Coronary artery (tissue), 2 donors: ENCODE measurements at regions not wholly inside any gene's neighbourhood (a gene's known extent, or its start where the extent isn't known, plus 50 kb on each side); places are given as distances from the start of the nearest gene placed in this dataset.
"Not testable (repeated sequence)": the region's sequence is repeated elsewhere in the genome, so short reads cannot be mapped to it uniquely, and the experiment has no call there.

Experiments
- DNase-seq: peaks from one replicate; pipeline ENCODE4 v3.0.0-alpha.2; 2017; ENCODE audit warnings: low spot score
- H3K27ac ChIP-seq, 2 donors: fragments of 200-600 bp; sonication (generic); one replicate each; pipeline ENCODE4 v1.5.1; 2016 to 2019
- H3K4me3 ChIP-seq: fragments of 200-600 bp; sonication (generic); 2 replicates; pipeline ENCODE4 v1.5.1; 2016; ENCODE audit warnings: mild to moderate bottlenecking, moderate library complexity
- TF ChIP-seq, protein P1 (sequence below): fragments of 200-600 bp; sonication (generic); IDR thresholded peaks from one replicate; pipeline ENCODE4 v1.5.1; 2019; ENCODE audit warnings: antibody characterized with exemption

DNA sequence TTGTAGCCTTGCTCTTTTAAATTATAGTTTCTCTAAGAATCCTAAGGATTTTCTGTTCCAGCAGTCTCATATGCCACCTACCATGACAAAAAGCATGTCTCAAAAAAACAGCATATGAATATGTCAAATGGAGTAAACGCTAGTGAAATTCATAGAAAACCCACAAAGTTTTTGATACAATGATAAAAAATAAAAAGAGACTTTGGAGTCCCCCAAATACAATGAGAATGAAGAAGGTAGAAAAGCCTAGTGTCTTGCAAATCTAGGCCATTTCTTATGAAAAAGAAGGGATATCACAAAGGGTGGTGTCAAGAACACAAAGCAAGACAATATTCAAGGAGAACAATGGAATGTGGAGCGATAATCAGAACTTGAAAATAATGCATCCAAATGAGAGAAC lies 668.5 kb downstream of the PLOD2 start:
- TF ChIP-seq, protein P1, sequence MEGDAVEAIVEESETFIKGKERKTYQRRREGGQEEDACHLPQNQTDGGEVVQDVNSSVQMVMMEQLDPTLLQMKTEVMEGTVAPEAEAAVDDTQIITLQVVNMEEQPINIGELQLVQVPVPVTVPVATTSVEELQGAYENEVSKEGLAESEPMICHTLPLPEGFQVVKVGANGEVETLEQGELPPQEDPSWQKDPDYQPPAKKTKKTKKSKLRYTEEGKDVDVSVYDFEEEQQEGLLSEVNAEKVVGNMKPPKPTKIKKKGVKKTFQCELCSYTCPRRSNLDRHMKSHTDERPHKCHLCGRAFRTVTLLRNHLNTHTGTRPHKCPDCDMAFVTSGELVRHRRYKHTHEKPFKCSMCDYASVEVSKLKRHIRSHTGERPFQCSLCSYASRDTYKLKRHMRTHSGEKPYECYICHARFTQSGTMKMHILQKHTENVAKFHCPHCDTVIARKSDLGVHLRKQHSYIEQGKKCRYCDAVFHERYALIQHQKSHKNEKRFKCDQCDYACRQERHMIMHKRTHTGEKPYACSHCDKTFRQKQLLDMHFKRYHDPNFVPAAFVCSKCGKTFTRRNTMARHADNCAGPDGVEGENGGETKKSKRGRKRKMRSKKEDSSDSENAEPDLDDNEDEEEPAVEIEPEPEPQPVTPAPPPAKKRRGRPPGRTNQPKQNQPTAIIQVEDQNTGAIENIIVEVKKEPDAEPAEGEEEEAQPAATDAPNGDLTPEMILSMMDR = no peak
- no peak for DNase-seq
- Histone ChIP-seq H3K4me3 (no peak overlapping the region), H3K27ac (no peak overlapping the region)

- not testable (repeated sequence) for H3K27ac ChIP-seq, DNase-seq, H3K4me3 ChIP-seq
Measured at GRCh38 chr3:145517416-145517815, 643.6 kb downstream of the PLOD2 start.

- TF ChIP-seq, protein P1 = no peak
- Histone ChIP-seq H3K4me3 (no peak overlapping the region), H3K27ac (no peak overlapping the region)
- no peak for DNase-seq
Measured at GRCh38 chr3:145518639-145519038, 642.3 kb downstream of the PLOD2 start.

DNA sequence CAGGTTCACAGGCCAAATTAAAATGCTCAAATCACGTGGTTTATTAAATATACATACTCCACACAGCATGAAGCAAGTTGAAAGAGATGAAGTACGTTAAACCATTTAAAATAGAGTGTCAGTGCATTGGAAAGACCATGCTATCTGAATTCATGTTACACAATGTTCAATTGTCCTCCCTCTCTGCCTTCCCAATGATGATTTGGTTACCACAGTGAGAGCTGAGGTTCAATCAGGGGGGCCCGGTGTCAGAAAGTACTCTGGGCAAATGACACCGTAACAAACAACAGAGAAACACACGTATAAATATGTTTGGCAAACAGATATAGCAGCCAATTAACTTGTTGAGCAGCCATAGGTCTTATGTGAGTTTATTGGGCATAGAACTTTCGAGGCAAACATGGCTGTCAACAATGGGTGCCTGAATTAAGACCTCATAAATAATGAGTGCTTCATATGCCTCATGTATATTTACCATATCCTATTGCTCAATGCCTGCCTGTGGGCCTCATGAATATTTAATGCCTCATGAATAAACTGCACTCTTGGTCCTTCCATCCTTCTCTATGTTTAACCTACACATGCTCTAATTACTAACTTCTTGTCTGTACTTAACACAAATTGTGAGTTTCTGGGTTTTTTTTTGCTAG lies 641.5 kb downstream of the PLOD2 start:
- H3K4me3 ChIP-seq = no peak overlapping the region
- DNase-seq = no peak
- no peak overlapping the region for H3K27ac ChIP-seq
- TF ChIP-seq, protein P1 = no peak

GRCh38 chr3:145522179-145522578 lies 638.8 kb downstream of the PLOD2 start:
- TF ChIP-seq, protein P1 = no peak
- Histone ChIP-seq H3K4me3 (no peak overlapping the region), H3K27ac (no peak overlapping the region)
- no peak for DNase-seq

- TF ChIP-seq, protein P1 = no peak
- H3K4me3 ChIP-seq = no peak overlapping the region
- DNase-seq = no peak
- no peak overlapping the region for H3K27ac ChIP-seq
Measured at GRCh38 chr3:145522893-145523651, 637.9 kb downstream of the PLOD2 start.

GRCh38 chr3:145531548-145531947 lies 629.4 kb downstream of the PLOD2 start:
- Histone ChIP-seq H3K27ac (no peak overlapping the region), H3K4me3 (no peak overlapping the region)
- TF ChIP-seq, protein P1 = no peak
- DNase-seq = no peak
